CD4-positive, alpha-beta T cell treated with Interleukin-10 for 1 hour (primary cell): ENCODE measurements at regions not wholly inside any gene's neighbourhood (a gene's known extent, or its start where the extent isn't known, plus 50 kb on each side); places are given as distances from the start of the nearest gene placed in this dataset.
A peak's percentile ranks its signal among the peaks of the same experiment; 100 is the strongest.
"Not testable (repeated sequence)": the region's sequence is repeated elsewhere in the genome, so short reads cannot be mapped to it uniquely, and the experiment has no call there.

Experiments
- DNase-seq: peaks from one replicate; pipeline ENCODE4 v3.0.0-alpha.2; 2020

- no peak for DNase-seq
These were observed 113.7 kb upstream of the WARS2 start for GRCh38 chr1:119254067-119254720.

GRCh38 chr1:119256089-119256488 lies 112.5 kb upstream of the HAO2 start:
- not testable (repeated sequence) for DNase-seq

GRCh38 chr1:119260506-119260905 lies 108.1 kb upstream of the HAO2 start:
- no peak for DNase-seq

GRCh38 chr1:119266386-119266785 lies 102.2 kb upstream of the HAO2 start:
- no peak for DNase-seq

- no peak for DNase-seq
These were observed 101.7 kb upstream of the HAO2 start for GRCh38 chr1:119266858-119267257.

GRCh38 chr1:119267288-119267687 lies 101.3 kb upstream of the HAO2 start:
- not testable (repeated sequence) for DNase-seq

- DNase-seq, result no peak
These were observed 99.7 kb upstream of the HAO2 start for GRCh38 chr1:119268879-119269278.

- peak; percentile 41 for DNase-seq
These were observed 93.1 kb upstream of the HAO2 start for GRCh38 chr1:119275145-119276134.

GRCh38 chr1:119276558-119276957 lies 92.0 kb upstream of the HAO2 start:
- DNase-seq, result no peak

GRCh38 chr1:119279456-119280381 lies 88.9 kb upstream of the HAO2 start:
- DNase-seq, result no peak

- no peak for DNase-seq
These were observed 83.1 kb upstream of the HAO2 start for GRCh38 chr1:119285482-119285881.

- peak; percentile 35 for DNase-seq
These were observed 81.9 kb upstream of the HAO2 start for GRCh38 chr1:119286587-119287181.

- DNase-seq, result no peak
These were observed 79.8 kb upstream of the HAO2 start for GRCh38 chr1:119288751-119289150.

- DNase-seq, result no peak
These were observed 78.3 kb upstream of the HAO2 start for GRCh38 chr1:119290297-119290696.

GRCh38 chr1:119291611-119292206 lies 76.9 kb upstream of the HAO2 start:
- DNase-seq, result no peak

GRCh38 chr1:119293797-119294196 lies 74.8 kb upstream of the HAO2 start:
- DNase-seq, result no peak

GRCh38 chr1:119294199-119294598 lies 74.4 kb upstream of the HAO2 start:
- no peak for DNase-seq

GRCh38 chr1:119294722-119295121 lies 73.9 kb upstream of the HAO2 start:
- DNase-seq, result no peak

GRCh38 chr1:119298687-119299303 lies 69.8 kb upstream of the HAO2 start:
- no peak for DNase-seq

GRCh38 chr1:119302011-119302410 lies 66.6 kb upstream of the HAO2 start:
- DNase-seq, result no peak

- no peak for DNase-seq
These were observed 60.4 kb upstream of the HAO2 start for GRCh38 chr1:119308130-119308700.
